ENCODE measurements at regions not wholly inside any gene's neighbourhood (a gene's known extent, or its start where the extent isn't known, plus 50 kb on each side); places are given as distances from the start of the nearest gene placed in this dataset.
A peak's percentile ranks its signal among the peaks of the same experiment; 100 is the strongest.

- no peak overlapping the region for H3K9ac ChIP-seq (ENCODE audit: low read length)
- H3K27ac ChIP-seq (ENCODE audit: low read length) = no peak overlapping the region
- no peaks in the 10 kb centered on the region for H3K4me1 ChIP-seq (ENCODE audit: control insufficient read depth, low read depth, low read length)
- H3K36me3 ChIP-seq (ENCODE audit: control insufficient read depth, low read depth, low read length) = no peaks in the 10 kb centered on the region
- no peaks in the 10 kb centered on the region for H3K9me3 ChIP-seq (ENCODE audit: control insufficient read depth, low read depth, low read length)
- no peak overlapping the region for H3K4me3 ChIP-seq (ENCODE audit: low read length)
- no peaks in the 10 kb centered on the region for H3K27me3 ChIP-seq (ENCODE audit: control insufficient read depth, insufficient read depth, low read length)
Measured at GRCh38 chr1:29828526-29829447, 592.5 kb downstream of the PTPRU start.

- H3K4me3 ChIP-seq (ENCODE audit: low read length) = no peak overlapping the region
- no peaks in the 10 kb centered on the region for H3K4me1 ChIP-seq (ENCODE audit: control insufficient read depth, low read depth, low read length)
Measured at GRCh38 chr1:29827801-29828525, 591.6 kb downstream of the PTPRU start.

GRCh38 chr1:29827237-29827750 lies 591.0 kb downstream of the PTPRU start:
- no peaks in the 10 kb centered on the region for H3K27me3 ChIP-seq (ENCODE audit: control insufficient read depth, insufficient read depth, low read length)
- H3K4me3 ChIP-seq (ENCODE audit: low read length) = no peak overlapping the region
- H3K4me1 ChIP-seq (ENCODE audit: control insufficient read depth, low read depth, low read length) = no peaks in the 10 kb centered on the region
- no peak overlapping the region for H3K27ac ChIP-seq (ENCODE audit: low read length)
- H3K9ac ChIP-seq (ENCODE audit: low read length) = no peak overlapping the region
- no peaks in the 10 kb centered on the region for H3K36me3 ChIP-seq (ENCODE audit: control insufficient read depth, low read depth, low read length)
- no peaks in the 10 kb centered on the region for H3K9me3 ChIP-seq (ENCODE audit: control insufficient read depth, low read depth, low read length)

More at GRCh38 chr1:29827801-29828525, 591.6 kb downstream of the PTPRU start:
- no peak overlapping the region for H3K27ac ChIP-seq (ENCODE audit: low read length)
- H3K27me3 ChIP-seq (ENCODE audit: control insufficient read depth, insufficient read depth, low read length) = no peaks in the 10 kb centered on the region
- no peak overlapping the region for H3K9ac ChIP-seq (ENCODE audit: low read length)
- H3K36me3 ChIP-seq (ENCODE audit: control insufficient read depth, low read depth, low read length) = no peaks in the 10 kb centered on the region
- no peaks in the 10 kb centered on the region for H3K9me3 ChIP-seq (ENCODE audit: control insufficient read depth, low read depth, low read length)

GRCh38 chr1:29826646-29827045 lies 590.3 kb downstream of the PTPRU start:
- Histone ChIP-seq H3K4me1 (ENCODE audit: control insufficient read depth, low read depth, low read length) (peaks cover 4% of the 10 kb centered on the region), H3K4me3 (ENCODE audit: low read length) (no peak overlapping the region), H3K9ac (ENCODE audit: low read length) (no peak overlapping the region), H3K27ac (ENCODE audit: low read length) (no peak overlapping the region), H3K9me3 (ENCODE audit: control insufficient read depth, low read depth, low read length) (no peaks in the 10 kb centered on the region), H3K36me3 (ENCODE audit: control insufficient read depth, low read depth, low read length) (no peaks in the 10 kb centered on the region), H3K27me3 (ENCODE audit: control insufficient read depth, insufficient read depth, low read length) (no peaks in the 10 kb centered on the region)

- Histone ChIP-seq H3K9ac (ENCODE audit: low read length) (no peak overlapping the region), H3K4me3 (ENCODE audit: low read length) (no peak overlapping the region), H3K9me3 (ENCODE audit: control insufficient read depth, low read depth, low read length) (no peaks in the 10 kb centered on the region), H3K27ac (ENCODE audit: low read length) (no peak overlapping the region), H3K27me3 (ENCODE audit: control insufficient read depth, insufficient read depth, low read length) (no peaks in the 10 kb centered on the region), H3K36me3 (ENCODE audit: control insufficient read depth, low read depth, low read length) (no peaks in the 10 kb centered on the region), H3K4me1 (ENCODE audit: control insufficient read depth, low read depth, low read length) (peaks cover 9% of the 10 kb centered on the region)
Measured at GRCh38 chr1:29825941-29826415, 589.7 kb downstream of the PTPRU start.

GRCh38 chr1:29825274-29825940 lies 589.1 kb downstream of the PTPRU start:
- Histone ChIP-seq H3K4me3 (ENCODE audit: low read length) (no peak overlapping the region), H3K36me3 (ENCODE audit: control insufficient read depth, low read depth, low read length) (no peaks in the 10 kb centered on the region), H3K9ac (ENCODE audit: low read length) (no peak overlapping the region), H3K27ac (ENCODE audit: low read length) (no peak overlapping the region), H3K27me3 (ENCODE audit: control insufficient read depth, insufficient read depth, low read length) (no peaks in the 10 kb centered on the region), H3K4me1 (ENCODE audit: control insufficient read depth, low read depth, low read length) (peaks cover 9% of the 10 kb centered on the region), H3K9me3 (ENCODE audit: control insufficient read depth, low read depth, low read length) (no peaks in the 10 kb centered on the region)

- H3K27ac ChIP-seq (ENCODE audit: low read length) = no peak overlapping the region
- H3K4me3 ChIP-seq (ENCODE audit: low read length) = no peak overlapping the region
- H3K9ac ChIP-seq (ENCODE audit: low read length) = no peak overlapping the region
- H3K27me3 ChIP-seq (ENCODE audit: control insufficient read depth, insufficient read depth, low read length) = no peaks in the 10 kb centered on the region
- H3K36me3 ChIP-seq (ENCODE audit: control insufficient read depth, low read depth, low read length) = no peaks in the 10 kb centered on the region
- no peaks in the 10 kb centered on the region for H3K9me3 ChIP-seq (ENCODE audit: control insufficient read depth, low read depth, low read length)
- peaks cover 9% of the 10 kb centered on the region for H3K4me1 ChIP-seq (ENCODE audit: control insufficient read depth, low read depth, low read length)
Measured at GRCh38 chr1:29824511-29825273, 588.4 kb downstream of the PTPRU start.

- Histone ChIP-seq H3K36me3 (ENCODE audit: control insufficient read depth, low read depth, low read length) (no peaks in the 10 kb centered on the region), H3K9me3 (ENCODE audit: control insufficient read depth, low read depth, low read length) (no peaks in the 10 kb centered on the region), H3K27ac (ENCODE audit: low read length) (no peak overlapping the region), H3K9ac (ENCODE audit: low read length) (no peak overlapping the region), H3K4me3 (ENCODE audit: low read length) (no peak overlapping the region), H3K4me1 (ENCODE audit: control insufficient read depth, low read depth, low read length) (peaks cover 9% of the 10 kb centered on the region), H3K27me3 (ENCODE audit: control insufficient read depth, insufficient read depth, low read length) (no peaks in the 10 kb centered on the region)
Measured at GRCh38 chr1:29824025-29824424, 587.7 kb downstream of the PTPRU start.

- no peaks in the 10 kb centered on the region for H3K9me3 ChIP-seq (ENCODE audit: control insufficient read depth, low read depth, low read length)
Measured at GRCh38 chr1:29823561-29823960, 587.2 kb downstream of the PTPRU start.

GRCh38 chr1:29821605-29822004 lies 585.3 kb downstream of the PTPRU start:
- peaks cover 9% of the 10 kb centered on the region for H3K4me1 ChIP-seq (ENCODE audit: control insufficient read depth, low read depth, low read length)
- H3K9me3 ChIP-seq (ENCODE audit: control insufficient read depth, low read depth, low read length) = no peaks in the 10 kb centered on the region
- no peaks in the 10 kb centered on the region for H3K36me3 ChIP-seq (ENCODE audit: control insufficient read depth, low read depth, low read length)
- H3K9ac ChIP-seq (ENCODE audit: low read length) = peak overlapping the region; percentile 42
- no peak overlapping the region for H3K4me3 ChIP-seq (ENCODE audit: low read length)
- H3K27me3 ChIP-seq (ENCODE audit: control insufficient read depth, insufficient read depth, low read length) = no peaks in the 10 kb centered on the region
- H3K27ac ChIP-seq (ENCODE audit: low read length) = peak overlapping the region; percentile 2

More at GRCh38 chr1:29823561-29823960, 587.2 kb downstream of the PTPRU start:
- H3K4me1 ChIP-seq (ENCODE audit: control insufficient read depth, low read depth, low read length) = peaks cover 9% of the 10 kb centered on the region
- H3K36me3 ChIP-seq (ENCODE audit: control insufficient read depth, low read depth, low read length) = no peaks in the 10 kb centered on the region
- H3K27ac ChIP-seq (ENCODE audit: low read length) = no peak overlapping the region
- H3K9ac ChIP-seq (ENCODE audit: low read length) = no peak overlapping the region
- no peak overlapping the region for H3K4me3 ChIP-seq (ENCODE audit: low read length)
- no peaks in the 10 kb centered on the region for H3K27me3 ChIP-seq (ENCODE audit: control insufficient read depth, insufficient read depth, low read length)

Measured in iPS-18a (cell line).